IgD-negative memory B cell (primary cell): ENCODE measurements at regions not wholly inside any gene's neighbourhood (a gene's known extent, or its start where the extent isn't known, plus 50 kb on each side); places are given as distances from the start of the nearest gene placed in this dataset.

Source experiments
- H3K27ac Mint-ChIP-seq, 3 donors: one replicate each; pipeline ENCODE4 v1.8.0; 2020 to 2022; ENCODE audit warnings: mild to moderate bottlenecking in 3 of 3, mixed read lengths in 3 of 3, moderate library complexity in 1 of 3
- H3K27me3 Mint-ChIP-seq: one replicate; pipeline ENCODE4 v1.8.0; 2021; ENCODE audit warnings: mixed read lengths
- H3K36me3 Mint-ChIP-seq: one replicate; pipeline ENCODE4 v1.8.0; 2020; ENCODE audit warnings: mild to moderate bottlenecking, mixed read lengths
- H3K4me1 Mint-ChIP-seq, 3 donors: one replicate each; pipeline ENCODE4 v1.8.0; 2020 to 2022; ENCODE audit warnings: mixed read lengths in 3 of 3, mild to moderate bottlenecking in 1 of 3
- H3K4me3 Mint-ChIP-seq, 4 donors: one replicate each; pipeline ENCODE4 v1.8.0; 2020 to 2022; ENCODE audit warnings: mild to moderate bottlenecking in 4 of 4, mixed read lengths in 4 of 4, moderate library complexity in 3 of 4
- H3K9me3 Mint-ChIP-seq, 3 donors: one replicate each; pipeline ENCODE4 v1.8.0; 2020 to 2021; ENCODE audit warnings: mixed read lengths in 3 of 3, mild to moderate bottlenecking in 1 of 3

- H3K4me1 Mint-ChIP-seq = no peaks in the 10 kb centered on the region
- H3K27ac Mint-ChIP-seq = no peak overlapping the region
- no peak overlapping the region for H3K4me3 Mint-ChIP-seq
- H3K27me3 Mint-ChIP-seq = peaks cover 3% of the 10 kb centered on the region
- H3K36me3 Mint-ChIP-seq = no peaks in the 10 kb centered on the region
- no peaks in the 10 kb centered on the region for H3K9me3 Mint-ChIP-seq
Observed at GRCh38 chr15:37814847-37815515, 119.5 kb upstream of the TMCO5A start.

DNA sequence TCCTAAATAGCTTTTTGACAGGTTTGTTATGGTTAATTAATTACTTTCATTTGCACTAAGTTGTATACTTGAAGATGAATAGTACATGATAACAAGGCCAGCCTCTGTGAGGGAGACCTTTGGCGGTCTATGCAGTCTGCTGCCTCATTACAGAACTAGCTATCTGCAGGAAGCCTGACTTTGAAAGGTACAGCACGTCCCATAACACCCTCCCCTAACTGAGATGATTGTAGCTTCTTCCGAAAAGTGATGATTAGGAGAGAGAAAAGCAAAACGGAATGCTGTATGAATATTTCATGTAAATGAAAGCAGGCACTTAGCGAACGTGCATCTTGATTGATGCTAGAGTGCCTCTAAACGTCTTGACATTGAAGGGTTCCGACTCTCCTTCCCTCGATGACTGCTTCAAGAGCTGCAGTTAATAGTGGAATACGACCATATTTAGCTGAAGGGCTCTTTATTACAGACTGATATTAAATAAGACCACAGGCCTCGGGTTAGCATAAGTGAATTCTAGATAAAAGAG is 116.2 kb upstream of the TMCO5A start:
- H3K9me3 Mint-ChIP-seq = no peaks in the 10 kb centered on the region
- no peak overlapping the region for H3K4me3 Mint-ChIP-seq
- no peak overlapping the region for H3K27ac Mint-ChIP-seq
- H3K27me3 Mint-ChIP-seq = peaks cover 3% of the 10 kb centered on the region
- no peaks in the 10 kb centered on the region for H3K36me3 Mint-ChIP-seq
- no peaks in the 10 kb centered on the region for H3K4me1 Mint-ChIP-seq

GRCh38 chr15:37819191-37819590 is 115.2 kb upstream of the TMCO5A start:
- Mint-ChIP-seq H3K27ac (no peak overlapping the region), H3K27me3 (no peaks in the 10 kb centered on the region), H3K9me3 (no peaks in the 10 kb centered on the region), H3K4me1 (no peaks in the 10 kb centered on the region), H3K4me3 (no peak overlapping the region), H3K36me3 (no peaks in the 10 kb centered on the region)

GRCh38 chr15:37820380-37821128 is 113.9 kb upstream of the TMCO5A start:
- Mint-ChIP-seq H3K4me3 (no peak overlapping the region), H3K9me3 (no peaks in the 10 kb centered on the region), H3K27ac (no peak overlapping the region), H3K27me3 (no peaks in the 10 kb centered on the region), H3K4me1 (no peaks in the 10 kb centered on the region), H3K36me3 (no peaks in the 10 kb centered on the region)

DNA sequence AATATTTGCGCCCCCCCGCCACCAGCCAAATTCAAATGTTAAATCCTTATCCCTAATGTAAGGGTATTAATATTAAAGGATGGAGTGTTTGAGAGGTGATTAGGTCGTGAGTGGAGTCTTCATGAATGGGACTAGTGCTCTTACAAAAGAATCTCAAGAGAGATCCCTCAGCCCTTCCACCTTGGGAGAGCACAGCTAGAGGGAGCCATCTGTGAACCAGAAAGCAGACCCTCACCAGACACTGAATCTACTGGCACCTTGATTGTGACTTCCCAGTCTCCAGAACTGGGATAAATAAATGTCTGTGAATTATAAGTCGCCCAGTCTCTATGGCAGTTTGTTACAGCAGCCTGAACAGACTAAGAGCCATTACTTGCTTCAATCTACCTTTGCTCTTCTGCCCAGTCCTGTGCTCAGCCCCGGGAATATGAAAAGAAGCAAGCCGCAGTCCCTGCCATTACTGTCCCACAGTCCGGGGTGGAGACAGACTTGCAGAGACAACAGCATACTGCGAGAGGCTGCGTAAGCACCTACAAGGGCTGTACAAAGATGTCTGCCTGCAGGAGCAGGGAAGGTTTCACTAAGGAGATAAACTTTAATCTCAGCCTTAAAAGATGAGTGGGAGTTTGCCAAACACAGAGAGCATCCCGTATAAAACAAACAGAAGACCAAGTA is 110.7 kb upstream of the TMCO5A start:
- no peaks in the 10 kb centered on the region for H3K4me1 Mint-ChIP-seq
- H3K27me3 Mint-ChIP-seq = no peaks in the 10 kb centered on the region
- peaks cover 0 to 2% (median 0%) of the 10 kb centered on the region in 3 donors for H3K9me3 Mint-ChIP-seq
- no peak overlapping the region for H3K27ac Mint-ChIP-seq
- no peaks in the 10 kb centered on the region for H3K36me3 Mint-ChIP-seq
- no peak overlapping the region for H3K4me3 Mint-ChIP-seq

- Mint-ChIP-seq H3K4me1 (no peaks in the 10 kb centered on the region), H3K4me3 (no peak overlapping the region), H3K27ac (no peak overlapping the region), H3K36me3 (no peaks in the 10 kb centered on the region), H3K27me3 (no peaks in the 10 kb centered on the region), H3K9me3 (peaks cover 0 to 2% (median 0%) of the 10 kb centered on the region in 3 donors)
Observed at GRCh38 chr15:37824717-37825382, 109.6 kb upstream of the TMCO5A start.

- Mint-ChIP-seq H3K36me3 (no peaks in the 10 kb centered on the region), H3K27ac (no peak overlapping the region), H3K27me3 (peaks cover 1% of the 10 kb centered on the region), H3K9me3 (peaks cover 0 to 15% (median 2%) of the 10 kb centered on the region in 3 donors), H3K4me3 (no peak overlapping the region), H3K4me1 (no peaks in the 10 kb centered on the region)
Observed at GRCh38 chr15:37837276-37837675, 97.2 kb upstream of the TMCO5A start.

DNA sequence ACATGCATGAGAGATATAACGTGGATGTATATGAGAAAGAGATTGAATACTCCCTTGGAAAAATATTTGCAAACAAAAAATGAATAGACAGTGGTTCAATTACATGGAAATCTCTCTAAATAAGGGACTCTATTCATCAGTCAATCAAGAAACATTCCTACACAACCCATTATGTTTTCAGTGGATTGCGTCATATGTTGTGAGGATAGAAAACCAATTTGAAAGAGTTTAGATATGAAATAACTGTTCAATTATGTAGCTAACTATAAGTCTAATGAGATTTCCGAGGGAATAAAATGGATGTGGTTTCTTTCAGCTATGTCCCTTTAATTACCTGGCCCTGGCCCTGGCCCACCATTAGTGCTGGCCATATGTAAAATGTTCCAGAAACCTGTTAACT is 86.7 kb upstream of the TMCO5A start:
- Mint-ChIP-seq H3K36me3 (no peaks in the 10 kb centered on the region), H3K27me3 (no peaks in the 10 kb centered on the region), H3K4me1 (no peaks in the 10 kb centered on the region), H3K27ac (no peak overlapping the region), H3K4me3 (no peak overlapping the region), H3K9me3 (peaks cover 4 to 11% (median 8%) of the 10 kb centered on the region in 3 donors)

DNA sequence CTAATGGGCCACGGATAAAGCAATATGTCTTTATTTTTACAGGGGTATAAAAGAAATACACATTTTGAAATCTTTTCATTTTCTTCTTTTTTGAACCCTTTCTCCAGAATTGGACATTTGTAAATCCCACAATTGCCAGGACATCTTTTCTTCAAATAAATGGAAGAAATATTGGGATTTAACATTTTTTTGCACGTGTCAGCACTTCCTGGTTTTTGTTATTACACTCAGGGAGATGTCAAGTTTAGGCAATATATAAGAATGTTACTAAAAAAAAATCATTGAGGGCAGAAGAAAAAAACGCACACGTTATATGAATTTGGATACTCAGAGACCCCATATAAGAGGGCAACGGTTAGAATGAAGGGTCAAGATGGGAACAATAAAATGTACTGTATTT is 78.3 kb upstream of the TMCO5A start:
- Mint-ChIP-seq H3K4me1 (no peaks in the 10 kb centered on the region), H3K36me3 (no peaks in the 10 kb centered on the region), H3K4me3 (no peak overlapping the region), H3K9me3 (peaks cover 0 to 10% (median 2%) of the 10 kb centered on the region in 3 donors), H3K27me3 (no peaks in the 10 kb centered on the region), H3K27ac (no peak overlapping the region)

DNA sequence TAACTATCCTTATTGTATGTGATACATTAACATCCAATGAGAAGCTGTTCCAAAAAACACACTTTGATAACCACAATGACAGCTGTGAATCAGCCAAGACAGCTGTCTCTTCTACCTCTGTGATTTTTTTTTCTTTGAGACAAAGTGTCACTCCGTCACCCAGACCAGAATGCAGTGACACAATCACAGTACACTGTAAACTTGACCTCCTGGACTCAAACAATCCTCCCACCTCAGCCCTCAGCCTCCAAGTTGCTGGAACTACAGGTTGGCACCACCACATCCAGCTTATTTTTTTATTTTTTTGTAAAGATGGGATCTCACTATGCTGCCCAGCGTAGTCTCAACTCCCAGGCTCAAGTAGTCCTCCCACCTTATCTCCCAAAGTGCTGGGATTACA is 73.5 kb upstream of the TMCO5A start:
- H3K27ac Mint-ChIP-seq = no peak overlapping the region
- H3K4me1 Mint-ChIP-seq = no peaks in the 10 kb centered on the region

GRCh38 chr15:37865687-37866086 is 68.8 kb upstream of the TMCO5A start:
- no peak overlapping the region for H3K27ac Mint-ChIP-seq
- H3K4me3 Mint-ChIP-seq = no peak overlapping the region
- H3K27me3 Mint-ChIP-seq = no peaks in the 10 kb centered on the region
- H3K4me1 Mint-ChIP-seq = no peaks in the 10 kb centered on the region
- no peaks in the 10 kb centered on the region for H3K9me3 Mint-ChIP-seq
- H3K36me3 Mint-ChIP-seq = no peaks in the 10 kb centered on the region

More for the DNA sequence above, 73.5 kb upstream of the TMCO5A start:
- Mint-ChIP-seq H3K36me3 (no peaks in the 10 kb centered on the region), H3K27me3 (no peaks in the 10 kb centered on the region), H3K4me3 (no peak overlapping the region), H3K9me3 (no peaks in the 10 kb centered on the region)

DNA sequence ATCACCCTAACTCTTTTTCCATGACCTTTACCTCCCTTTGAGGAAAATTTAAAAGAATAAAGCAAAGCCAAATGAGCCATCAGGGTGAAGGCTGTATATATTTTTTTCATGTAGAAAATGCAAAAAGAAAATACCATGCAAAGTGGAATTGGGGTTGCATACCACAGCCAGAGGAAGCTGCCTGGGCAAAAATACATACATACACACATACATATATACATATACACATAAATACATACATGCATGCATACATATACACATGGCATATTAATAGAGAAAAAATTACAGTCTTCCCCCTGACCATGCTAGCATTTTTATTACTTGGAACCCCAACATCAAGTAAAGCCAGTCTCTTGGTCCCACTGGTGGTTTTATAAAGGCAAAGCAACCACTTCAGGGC is 63.7 kb upstream of the TMCO5A start:
- Mint-ChIP-seq H3K4me3 (no peak overlapping the region), H3K27ac (no peak overlapping the region), H3K4me1 (no peaks in the 10 kb centered on the region), H3K9me3 (no peaks in the 10 kb centered on the region), H3K36me3 (no peaks in the 10 kb centered on the region), H3K27me3 (no peaks in the 10 kb centered on the region)

DNA sequence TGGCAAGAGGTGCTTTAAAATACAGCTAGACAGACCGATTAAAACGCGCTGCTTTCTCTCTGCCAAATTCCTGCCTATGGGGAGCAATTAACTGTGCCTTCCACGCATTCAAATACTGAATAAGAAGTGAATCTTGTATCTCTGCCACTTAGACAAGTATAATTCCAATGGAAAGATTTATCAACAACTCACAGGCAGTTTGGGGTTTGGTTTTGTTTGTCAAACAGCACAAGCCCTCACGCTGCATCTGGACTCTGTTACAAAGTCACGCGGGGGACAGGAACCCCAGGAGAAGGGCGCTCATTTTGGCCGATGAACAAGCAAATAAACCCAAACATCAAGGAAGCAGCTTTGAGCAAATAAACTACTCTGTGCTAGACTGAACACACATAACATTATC is 61.8 kb upstream of the TMCO5A start:
- no peaks in the 10 kb centered on the region for H3K27me3 Mint-ChIP-seq
- no peaks in the 10 kb centered on the region for H3K36me3 Mint-ChIP-seq
- no peaks in the 10 kb centered on the region for H3K9me3 Mint-ChIP-seq
- no peak overlapping the region for H3K4me3 Mint-ChIP-seq
- H3K4me1 Mint-ChIP-seq = no peaks in the 10 kb centered on the region
- H3K27ac Mint-ChIP-seq = no peak overlapping the region

DNA sequence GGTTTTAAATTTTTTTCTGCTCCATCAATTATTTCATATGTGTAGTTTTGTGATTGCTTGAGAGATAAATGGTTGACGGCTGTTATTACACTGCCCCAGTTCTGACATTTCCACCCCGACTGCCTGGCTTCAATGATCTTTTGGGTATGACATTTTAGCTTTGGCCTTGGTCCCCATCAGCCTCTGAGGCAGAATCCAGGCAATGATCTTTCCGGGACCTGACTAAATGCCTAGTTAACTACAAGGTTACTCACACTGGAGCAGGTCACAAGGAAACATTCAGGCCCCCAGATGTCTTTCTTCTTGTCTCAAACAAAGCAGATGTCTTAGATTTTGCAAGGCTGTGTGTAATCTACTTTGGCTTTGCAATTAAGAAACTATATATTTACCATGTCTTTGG is 61.1 kb upstream of the TMCO5A start:
- Mint-ChIP-seq H3K4me1 (no peaks in the 10 kb centered on the region), H3K36me3 (no peaks in the 10 kb centered on the region), H3K27me3 (no peaks in the 10 kb centered on the region), H3K4me3 (no peak overlapping the region), H3K27ac (no peak overlapping the region), H3K9me3 (no peaks in the 10 kb centered on the region)

GRCh38 chr15:37876900-37877299 is 57.5 kb upstream of the TMCO5A start:
- Mint-ChIP-seq H3K27me3 (peaks cover 5% of the 10 kb centered on the region), H3K27ac (no peak overlapping the region), H3K9me3 (no peaks in the 10 kb centered on the region), H3K36me3 (no peaks in the 10 kb centered on the region), H3K4me3 (no peak overlapping the region), H3K4me1 (peaks cover 0 to 3% (median 0%) of the 10 kb centered on the region in 3 donors)
